HepG2 (cell line): ENCODE measurements at regions not wholly inside any gene's neighbourhood (a gene's known extent, or its start where the extent isn't known, plus 50 kb on each side); places are given as distances from the start of the nearest gene placed in this dataset.

Experiments used
- ATAC-seq: fragments of 200-7000 bp; cut with Tn5 transposase; 3 replicates; pipeline ENCODE4 v1.9.1; 2020; ENCODE audit warnings: mild to moderate bottlenecking, moderate library complexity
- BruUV-seq: library from RNA; stranded (reverse); fragments of 400-500 nt; replicated peaks from 2 replicates; lab custom pipeline; 2021; lab: Mats Ljungman, UMichigan
- CTCF ChIA-PET: fragments of 300-600 bp; formaldehyde crosslinking; extraction: SDS; loops from one replicate; lab custom pipeline; 2021; ENCODE audit warnings: low total read pairs, inconsistent platforms, low intra/inter-chr PET ratio; lab: Yijun Ruan, JAX
- POLR2A ChIA-PET: fragments of 350-600 bp; sonication (Branson Sonifier 250); formaldehyde crosslinking; loops from one replicate; lab custom pipeline; 2020; ENCODE audit warnings: antibody characterized with exemption, inconsistent platforms; lab: Yijun Ruan, JAX
- DNase-seq: peaks from one replicate; pipeline ENCODE4 v3.0.0-alpha.2; 2015; ENCODE audit warnings: low spot score
- FAIRE-seq: peaks from 3 replicates; lab custom pipeline; 2011; peaks lifted over from hg19 to GRCh38; lab: Jason Lieb, UNC
- H2AFZ ChIP-seq: one replicate; pipeline ENCODE4 v1.6.1; 2011; ENCODE audit warnings: low read length, inconsistent platforms
- H3K27ac ChIP-seq: fragments of 300-600 bp; 3 replicates; pipeline ENCODE4 v1.8.0; 2011; ENCODE audit warnings: mixed run types, mild to moderate bottlenecking, mixed read lengths, low read length, inconsistent platforms; ENCODE audit not compliant: insufficient read depth; ENCODE audit errors: extremely low read length
- H3K27me3 ChIP-seq, 2 experiments: fragments of 200-600 bp in 1 of 2; 2 replicates in 1 of 2; 3 replicates in 1 of 2; pipeline versions ENCODE4 v1.6.0 to v1.8.0; 2011; ENCODE audit warnings: low read length in 2 of 2, mild to moderate bottlenecking in 2 of 2, moderate library complexity in 2 of 2, inconsistent platforms in 1 of 2; ENCODE audit not compliant: insufficient read depth in 2 of 2, control insufficient read depth in 1 of 2
- H3K36me3 ChIP-seq, 2 experiments: fragments of 200-600 bp in 1 of 2; replicated peaks in 1 of 2; 2 replicates in 1 of 2; 3 replicates in 1 of 2; pipeline versions ENCODE4 v1.5.1 to v1.8.0; 2011; ENCODE audit warnings: low read length in 2 of 2, inconsistent platforms in 1 of 2; ENCODE audit not compliant: insufficient read depth in 2 of 2, control insufficient read depth in 1 of 2
- H3K4me1 ChIP-seq: 2 replicates; pipeline ENCODE4 v1.5.1; 2012; ENCODE audit warnings: low read length, inconsistent platforms; ENCODE audit not compliant: insufficient read depth
- H3K4me2 ChIP-seq: 2 replicates; pipeline ENCODE4 v1.6.0; 2011; ENCODE audit warnings: low read depth, low read length, inconsistent platforms
- H3K4me3 ChIP-seq, 3 experiments: fragments of 200-600 bp in 1 of 3; sonication (generic), shearing (Covaris generic) in 1 of 3; replicated peaks in 1 of 3; 2 replicates each; pipeline ENCODE4 v1.5.1; 2011 to 2016; ENCODE audit warnings: low read length in 3 of 3, inconsistent platforms in 2 of 3, low read depth in 2 of 3, mild to moderate bottlenecking in 2 of 3, control low read depth in 1 of 3, mixed read lengths in 1 of 3; ENCODE audit not compliant: insufficient read depth in 1 of 3
- H3K79me2 ChIP-seq: one replicate; pipeline ENCODE4 v1.6.1; 2011; ENCODE audit warnings: low read length, inconsistent platforms; ENCODE audit not compliant: insufficient read depth
- H3K9ac ChIP-seq: 2 replicates; pipeline ENCODE4 v1.6.0; 2011; ENCODE audit warnings: mild to moderate bottlenecking, low read depth, low read length, inconsistent platforms; ENCODE audit not compliant: insufficient read depth
- H3K9me3 ChIP-seq: 2 replicates; pipeline ENCODE4 v1.5.1; 2012; ENCODE audit warnings: mild to moderate bottlenecking, low read length
- H4K20me1 ChIP-seq: 2 replicates; pipeline ENCODE4 v1.6.0; 2011; ENCODE audit warnings: inconsistent platforms, mild to moderate bottlenecking, low read length, moderate library complexity; ENCODE audit not compliant: insufficient read depth
- DNMT1 ChIP-seq: sonication (generic); formaldehyde crosslinking; IDR thresholded peaks from 2 replicates; pipeline ENCODE4 v1.5.1; 2020; ENCODE audit warnings: mild to moderate bottlenecking, missing genetic modification reagents
- EZH2 ChIP-seq: conservative IDR thresholded peaks from 2 replicates; pipeline ENCODE4 v1.6.1; 2012; ENCODE audit warnings: mild to moderate bottlenecking, low read depth, low read length, moderate library complexity
- FOXO1 ChIP-seq: sonication (generic); formaldehyde crosslinking; IDR thresholded peaks from 2 replicates; pipeline ENCODE4 v1.4.0; 2020; ENCODE audit warnings: missing genetic modification reagents
- HNRNPUL1 ChIP-seq: fragments of 200-400 bp; formaldehyde crosslinking; IDR thresholded peaks from 2 replicates; pipeline ENCODE4 v1.6.1; 2017; ENCODE audit warnings: low read depth, mild to moderate bottlenecking, low read length, moderate library complexity
- IRF1 ChIP-seq: sonication (generic); formaldehyde crosslinking; IDR thresholded peaks from 2 replicates; pipeline ENCODE4 v1.4.0; 2020; ENCODE audit warnings: low read depth, mild to moderate bottlenecking, missing genetic modification reagents
- PHF21A ChIP-seq: sonication (generic); formaldehyde crosslinking; IDR thresholded peaks from 2 replicates; pipeline ENCODE4 v1.5.0; 2020; ENCODE audit warnings: mild to moderate bottlenecking, missing genetic modification reagents
- SIN3B ChIP-seq: fragments of 150-350 bp; IDR thresholded peaks from 2 replicates; pipeline ENCODE4 v1.6.1; 2014; ENCODE audit warnings: low read length
- TAF1 ChIP-seq: sonication (generic); formaldehyde crosslinking; IDR thresholded peaks from 2 replicates; pipeline ENCODE4 v1.4.0; 2020; ENCODE audit warnings: missing genetic modification reagents
- TFDP2 ChIP-seq: sonication (generic); formaldehyde crosslinking; IDR thresholded peaks from 2 replicates; pipeline ENCODE4 v1.4.0; 2020; ENCODE audit warnings: missing genetic modification reagents
- ZMYM2 ChIP-seq: sonication (generic); formaldehyde crosslinking; IDR thresholded peaks from 2 replicates; pipeline ENCODE4 v1.8.0; 2022; ENCODE audit warnings: mild to moderate bottlenecking, missing genetic modification reagents
- ZMYM3 ChIP-seq: sonication (generic); formaldehyde crosslinking; IDR thresholded peaks from 2 replicates; pipeline ENCODE4 v1.5.1; 2020; ENCODE audit warnings: mild to moderate bottlenecking, missing genetic modification reagents
- ZNF230 ChIP-seq: sonication (generic); formaldehyde crosslinking; IDR thresholded peaks from 2 replicates; pipeline ENCODE4 v1.4.0; 2020; ENCODE audit warnings: mild to moderate bottlenecking, missing genetic modification reagents
- ZNF343 ChIP-seq: sonication (generic); formaldehyde crosslinking; IDR thresholded peaks from 2 replicates; pipeline ENCODE4 v1.4.0; 2020; ENCODE audit warnings: mild to moderate bottlenecking, missing genetic modification reagents
- ZNF552 ChIP-seq: sonication (generic); formaldehyde crosslinking; IDR thresholded peaks from 2 replicates; pipeline ENCODE4 v1.9.0; 2022; ENCODE audit warnings: missing genetic modification reagents, mild to moderate bottlenecking, borderline replicate concordance
- ZNF569 ChIP-seq: sonication (generic); formaldehyde crosslinking; IDR thresholded peaks from 2 replicates; pipeline ENCODE4 v1.5.0; 2020; ENCODE audit warnings: mild to moderate bottlenecking, missing genetic modification reagents, moderate library complexity, borderline replicate concordance
- ZNF580 ChIP-seq: IDR thresholded peaks from 2 replicates; pipeline ENCODE4 v1.6.1; 2016; ENCODE audit warnings: low read depth, borderline replicate concordance
- ZNF713 ChIP-seq: sonication (generic); formaldehyde crosslinking; IDR thresholded peaks from 2 replicates; pipeline ENCODE4 v1.4.0; 2020; ENCODE audit warnings: mild to moderate bottlenecking, missing genetic modification reagents
- ZNF772 ChIP-seq: sonication (generic); formaldehyde crosslinking; IDR thresholded peaks from 2 replicates; pipeline ENCODE4 v1.5.0; 2020; ENCODE audit warnings: mild to moderate bottlenecking, missing genetic modification reagents
- WGBS: methylation state at CpG from one replicate; pipeline ENCODE4 v1.1.6; 2017; ENCODE audit warnings: low lambda C conversion rate; 5-methylcytosine and 5-hydroxymethylcytosine counted together
- in situ Hi-C: cut with HindIII; loops from 2 replicates; pipeline ENCODE4 v1.10.0; 2017; ENCODE audit warnings: low pct_unique_long_range_greater_than_20kb; ENCODE audit not compliant: extremely low pct_ligation_motif_present
- intact Hi-C: fragments of 100-400 bp; cut with micrococcal nuclease; formaldehyde crosslinking; loops from one replicate; pipeline ENCODE4 v1.10.0; 2022; ENCODE audit not compliant: unreplicated experiment

GRCh38 chr3:72272356-72272755 lies 487.4 kb upstream of the PROK2 start:
- in situ Hi-C loops: no loop called here
- POLR2A ChIA-PET: no interaction called here
- CTCF ChIA-PET: no interaction called here

GRCh38 chr3:72271923-72272322 lies 487.0 kb upstream of the PROK2 start:
- H3K4me3 ChIP-seq: no peak overlapping the region
- 43% methylated on average over 2 of the region's 2 CpGs for WGBS
- peaks cover 0 to 4% of the 10 kb centered on the region in 2 experiments; a peak in 1 of 5 replicates for H3K27me3 ChIP-seq
- no peaks in the 10 kb centered on the region for H3K79me2 ChIP-seq
- H3K4me2 ChIP-seq: no peak overlapping the region
- H3K36me3 ChIP-seq: no peaks in the 10 kb centered on the region
- POLR2A ChIA-PET: no interaction called here
- H3K4me1 ChIP-seq: peaks cover 37% of the 10 kb centered on the region
- FAIRE-seq (no peak), ATAC-seq (no peak), DNase-seq (no peak)
- no TSS peak for BruUV-seq
- CTCF ChIA-PET: no interaction called here
- H3K27ac ChIP-seq: no peak overlapping the region
- no peak overlapping the region for H2AFZ ChIP-seq
- H4K20me1 ChIP-seq: no peaks in the 10 kb centered on the region
- TF ChIP-seq ZNF569 (CRISPR knock-in tag) (no peak), TFDP2 (CRISPR knock-in tag) (no peak), PHF21A (CRISPR knock-in tag) (no peak), SIN3B (no peak), IRF1 (no peak), ZNF580 (CRISPR knock-in tag) (no peak), ZNF772 (no peak)
- in situ Hi-C loops (no loop called here), intact Hi-C loops (no loop called here)
- no peaks in the 10 kb centered on the region for H3K9me3 ChIP-seq
- H3K9ac ChIP-seq: no peak overlapping the region

More at GRCh38 chr3:72272356-72272755, 487.4 kb upstream of the PROK2 start:
- Histone ChIP-seq H3K27ac (no peak overlapping the region), H3K4me1 (peaks cover 37% of the 10 kb centered on the region), H3K36me3 (no peaks in the 10 kb centered on the region), H3K27me3 (peaks cover 0 to 4% of the 10 kb centered on the region in 2 experiments; a peak in 1 of 5 replicates), H2AFZ (no peak overlapping the region), H3K4me3 (no peak overlapping the region), H3K9ac (no peak overlapping the region), H3K4me2 (no peak overlapping the region), H4K20me1 (no peaks in the 10 kb centered on the region), H3K9me3 (no peaks in the 10 kb centered on the region), H3K79me2 (no peaks in the 10 kb centered on the region)
- FAIRE-seq (no peak), ATAC-seq (no peak), DNase-seq (no peak)
- no peak for TF ChIP-seq ZNF230
- no peak for TF ChIP-seq DNMT1
- no peak for TF ChIP-seq TAF1 (CRISPR knock-in tag)
- no peak for TF ChIP-seq HNRNPUL1
- no peak for TF ChIP-seq ZNF713 (CRISPR knock-in tag)
- TF ChIP-seq ZMYM3 (CRISPR knock-in tag): no peak
- no peak for TF ChIP-seq ZMYM2 (CRISPR knock-in tag)
- TF ChIP-seq ZNF343 (CRISPR knock-in tag): no peak
- TF ChIP-seq ZNF552 (CRISPR knock-in tag): no peak
- TF ChIP-seq FOXO1 (CRISPR knock-in tag): no peak
- TF ChIP-seq EZH2: no peak
- intact Hi-C loops: no loop called here
- BruUV-seq: no TSS peak
- WGBS: 62% methylated on average over 6 of the region's 6 CpGs
